ENCODE measurements at regions not wholly inside any gene's neighbourhood (a gene's known extent, or its start where the extent isn't known, plus 50 kb on each side); places are given as distances from the start of the nearest gene placed in this dataset.

DNA sequence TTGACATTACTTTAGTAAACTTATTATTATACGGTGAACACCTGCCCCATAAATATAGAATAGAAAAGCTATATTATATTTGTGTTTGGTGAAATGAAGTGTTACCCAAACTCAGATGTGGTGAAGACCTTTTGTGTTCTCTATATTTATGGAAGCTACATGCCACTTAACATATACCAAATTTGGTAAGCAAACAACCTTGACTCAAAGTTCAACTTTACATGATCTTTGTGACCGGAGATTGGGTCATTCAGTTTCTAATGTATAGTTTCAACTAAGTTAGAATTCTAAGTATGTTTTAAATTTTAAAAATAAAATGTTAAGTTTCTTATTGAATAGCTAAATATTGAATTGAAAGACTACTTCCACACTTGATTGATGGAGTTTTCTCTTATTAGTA lies 288.6 kb upstream of the SEMA3D start:
- intact Hi-C loops (cut with micrococcal nuclease): no loop called here
- no peak overlapping the region for H3K27ac Mint-ChIP-seq
- H3K4me3 Mint-ChIP-seq: no peak overlapping the region
- no peak for DNase-seq (ENCODE audit: low spot score)
- H3K27me3 Mint-ChIP-seq (ENCODE audit: insufficient read depth): no peaks in the 10 kb centered on the region
- H3K36me3 Mint-ChIP-seq (ENCODE audit: low read depth): no peaks in the 10 kb centered on the region
- no peaks in the 10 kb centered on the region for H3K9me3 Mint-ChIP-seq
- H3K4me1 Mint-ChIP-seq (ENCODE audit: low read depth): peaks cover 20% of the 10 kb centered on the region

GRCh38 chr7:85475071-85475470 lies 288.2 kb upstream of the SEMA3D start:
- no peaks in the 10 kb centered on the region for H3K9me3 Mint-ChIP-seq

GRCh38 chr7:85474234-85474633 lies 287.4 kb upstream of the SEMA3D start:
- no peak overlapping the region for H3K27ac Mint-ChIP-seq
- H3K4me1 Mint-ChIP-seq (ENCODE audit: low read depth): peaks cover 24% of the 10 kb centered on the region
- DNase-seq (ENCODE audit: low spot score): no peak
- intact Hi-C loops (cut with micrococcal nuclease): loop anchor here (5.0 kb wide), 2 partner anchors 312 to 432 kb away; no protein-coding TSS in a partner anchor
- H3K4me3 Mint-ChIP-seq: no peak overlapping the region
- H3K27me3 Mint-ChIP-seq (ENCODE audit: insufficient read depth): no peaks in the 10 kb centered on the region
- H3K36me3 Mint-ChIP-seq (ENCODE audit: low read depth): no peaks in the 10 kb centered on the region
- no peaks in the 10 kb centered on the region for H3K9me3 Mint-ChIP-seq

More at GRCh38 chr7:85475071-85475470, 288.2 kb upstream of the SEMA3D start:
- DNase-seq (ENCODE audit: low spot score): no peak
- no peaks in the 10 kb centered on the region for H3K36me3 Mint-ChIP-seq (ENCODE audit: low read depth)
- no peaks in the 10 kb centered on the region for H3K27me3 Mint-ChIP-seq (ENCODE audit: insufficient read depth)
- H3K4me1 Mint-ChIP-seq (ENCODE audit: low read depth): peaks cover 24% of the 10 kb centered on the region
- intact Hi-C loops (cut with micrococcal nuclease): no loop called here
- no peak overlapping the region for H3K27ac Mint-ChIP-seq
- H3K4me3 Mint-ChIP-seq: no peak overlapping the region

DNA sequence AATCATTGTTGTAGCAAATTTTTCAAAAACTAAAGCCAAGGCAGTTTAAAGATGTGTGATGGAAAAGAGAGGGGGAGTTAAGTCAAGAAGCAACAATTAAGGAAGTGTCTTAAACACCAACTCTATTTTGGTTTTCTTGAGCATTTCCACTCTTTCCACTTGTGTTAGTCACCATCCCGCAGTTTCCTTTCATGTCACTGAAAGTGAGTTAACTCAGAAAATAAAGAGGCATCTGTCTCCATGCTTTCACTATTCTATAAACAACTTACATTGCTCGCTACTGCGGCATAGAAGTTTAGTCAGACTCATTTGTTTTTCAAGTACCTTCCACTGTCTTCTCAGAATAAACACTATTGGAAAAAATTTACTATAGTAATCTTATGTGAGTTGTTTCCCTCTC lies 284.9 kb upstream of the SEMA3D start:
- H3K36me3 Mint-ChIP-seq (ENCODE audit: low read depth): no peaks in the 10 kb centered on the region
- no peaks in the 10 kb centered on the region for H3K27me3 Mint-ChIP-seq (ENCODE audit: insufficient read depth)
- H3K4me3 Mint-ChIP-seq: peak overlapping the region; percentile 26
- intact Hi-C loops (cut with micrococcal nuclease): loop anchor here (5.0 kb wide), 2 partner anchors 309 to 429 kb away; no protein-coding TSS in a partner anchor
- H3K9me3 Mint-ChIP-seq: no peaks in the 10 kb centered on the region
- no peak for DNase-seq (ENCODE audit: low spot score)
- H3K4me1 Mint-ChIP-seq (ENCODE audit: low read depth): peaks cover 24% of the 10 kb centered on the region
- peak overlapping the region; percentile 72 for H3K27ac Mint-ChIP-seq

GRCh38 chr7:85471307-85471706 lies 284.5 kb upstream of the SEMA3D start:
- intact Hi-C loops (cut with micrococcal nuclease): loop anchor here (5.0 kb wide), 2 partner anchors 309 to 429 kb away; no protein-coding TSS in a partner anchor
- H3K27me3 Mint-ChIP-seq (ENCODE audit: insufficient read depth): no peaks in the 10 kb centered on the region
- H3K36me3 Mint-ChIP-seq (ENCODE audit: low read depth): no peaks in the 10 kb centered on the region
- no peak for DNase-seq (ENCODE audit: low spot score)
- peaks cover 24% of the 10 kb centered on the region for H3K4me1 Mint-ChIP-seq (ENCODE audit: low read depth)
- H3K27ac Mint-ChIP-seq: peak overlapping the region; percentile 70
- H3K4me3 Mint-ChIP-seq: no peak overlapping the region
- no peaks in the 10 kb centered on the region for H3K9me3 Mint-ChIP-seq

DNA sequence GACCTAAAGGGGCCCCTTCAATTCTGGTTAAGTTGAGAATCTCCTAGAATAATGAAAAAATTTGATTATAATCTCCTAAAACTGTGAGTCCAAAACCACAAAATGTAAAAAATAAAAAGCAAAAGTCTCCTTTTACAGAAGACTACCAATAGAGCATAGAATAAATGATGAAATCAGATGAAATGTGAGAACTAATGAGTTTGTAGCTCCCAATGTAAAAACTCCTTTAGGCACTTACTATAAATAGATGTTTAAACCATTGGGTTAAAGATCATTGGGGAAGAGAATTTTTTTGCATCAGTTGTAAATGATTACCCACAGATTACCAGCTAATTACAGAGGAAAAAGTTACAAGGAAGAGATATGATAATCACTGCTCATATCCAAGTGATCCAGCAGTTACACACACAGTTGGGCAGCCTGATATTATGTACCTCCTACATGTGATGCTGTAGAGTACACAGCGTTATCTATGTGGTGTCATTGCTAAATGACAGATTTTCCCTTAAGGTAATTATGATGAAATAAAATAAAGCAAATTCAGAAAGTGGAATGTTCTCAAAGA lies 282.7 kb upstream of the SEMA3D start:
- H3K27me3 Mint-ChIP-seq (ENCODE audit: insufficient read depth): no peaks in the 10 kb centered on the region
- no peaks in the 10 kb centered on the region for H3K9me3 Mint-ChIP-seq
- DNase-seq (ENCODE audit: low spot score): no peak
- H3K4me3 Mint-ChIP-seq: no peak overlapping the region
- H3K36me3 Mint-ChIP-seq (ENCODE audit: low read depth): no peaks in the 10 kb centered on the region
- no peak overlapping the region for H3K27ac Mint-ChIP-seq
- intact Hi-C loops (cut with micrococcal nuclease): loop anchor here (5.0 kb wide), 2 partner anchors 307 to 427 kb away; no protein-coding TSS in a partner anchor
- peaks cover 24% of the 10 kb centered on the region for H3K4me1 Mint-ChIP-seq (ENCODE audit: low read depth)

GRCh38 chr7:85464042-85464651 lies 277.3 kb upstream of the SEMA3D start:
- Mint-ChIP-seq H3K9me3 (no peaks in the 10 kb centered on the region), H3K4me1 (ENCODE audit: low read depth) (no peaks in the 10 kb centered on the region), H3K27me3 (ENCODE audit: insufficient read depth) (no peaks in the 10 kb centered on the region), H3K27ac (no peak overlapping the region), H3K4me3 (no peak overlapping the region), H3K36me3 (ENCODE audit: low read depth) (no peaks in the 10 kb centered on the region)
- intact Hi-C loops (cut with micrococcal nuclease): no loop called here
- DNase-seq (ENCODE audit: low spot score): no peak

DNA sequence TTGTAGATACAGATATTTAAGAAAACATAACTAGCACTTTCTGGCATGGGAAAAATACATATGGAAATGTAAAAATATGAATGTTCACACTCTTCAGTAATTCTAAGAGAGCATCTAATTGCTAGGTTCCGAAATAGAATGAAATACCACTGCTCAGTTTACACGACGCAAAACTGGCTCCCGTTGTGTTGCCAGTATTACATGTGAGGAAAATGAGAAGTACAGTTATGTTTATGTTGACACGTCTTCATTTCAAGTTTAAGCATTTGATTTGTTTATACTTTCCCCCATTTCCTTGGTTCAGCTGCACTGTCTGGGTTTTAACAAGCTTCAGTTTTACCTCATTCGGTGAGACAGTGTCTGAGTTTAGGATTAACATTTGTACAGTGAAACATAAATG lies 275.8 kb upstream of the SEMA3D start:
- Mint-ChIP-seq H3K4me1 (ENCODE audit: low read depth) (no peaks in the 10 kb centered on the region), H3K9me3 (no peaks in the 10 kb centered on the region), H3K27ac (no peak overlapping the region), H3K27me3 (ENCODE audit: insufficient read depth) (no peaks in the 10 kb centered on the region), H3K36me3 (ENCODE audit: low read depth) (no peaks in the 10 kb centered on the region), H3K4me3 (no peak overlapping the region)
- intact Hi-C loops (cut with micrococcal nuclease): no loop called here
- DNase-seq (ENCODE audit: low spot score): no peak

DNA sequence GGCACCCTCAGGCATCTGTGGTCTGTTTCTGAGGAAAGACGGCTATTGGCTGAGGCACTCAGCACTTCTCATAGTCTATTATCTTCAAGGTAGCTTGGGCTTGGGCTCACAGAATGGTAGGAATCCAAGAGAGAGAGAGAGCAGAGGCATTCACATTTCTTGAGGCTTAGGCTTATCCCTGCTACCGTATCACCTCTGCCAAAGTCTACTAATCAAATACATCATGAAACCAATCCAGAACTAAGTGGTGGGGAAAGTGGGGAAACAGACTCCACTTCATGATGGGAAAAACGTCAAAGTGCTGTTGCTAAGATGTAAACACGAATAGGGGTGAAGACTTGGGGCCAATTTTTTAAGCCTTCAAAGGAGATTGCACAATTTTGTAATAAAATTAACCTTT lies 271.1 kb upstream of the SEMA3D start:
- Mint-ChIP-seq H3K9me3 (no peaks in the 10 kb centered on the region), H3K27me3 (ENCODE audit: insufficient read depth) (no peaks in the 10 kb centered on the region), H3K4me3 (no peak overlapping the region), H3K27ac (no peak overlapping the region), H3K4me1 (ENCODE audit: low read depth) (no peaks in the 10 kb centered on the region), H3K36me3 (ENCODE audit: low read depth) (no peaks in the 10 kb centered on the region)
- DNase-seq (ENCODE audit: low spot score): no peak
- intact Hi-C loops (cut with micrococcal nuclease): no loop called here

DNA sequence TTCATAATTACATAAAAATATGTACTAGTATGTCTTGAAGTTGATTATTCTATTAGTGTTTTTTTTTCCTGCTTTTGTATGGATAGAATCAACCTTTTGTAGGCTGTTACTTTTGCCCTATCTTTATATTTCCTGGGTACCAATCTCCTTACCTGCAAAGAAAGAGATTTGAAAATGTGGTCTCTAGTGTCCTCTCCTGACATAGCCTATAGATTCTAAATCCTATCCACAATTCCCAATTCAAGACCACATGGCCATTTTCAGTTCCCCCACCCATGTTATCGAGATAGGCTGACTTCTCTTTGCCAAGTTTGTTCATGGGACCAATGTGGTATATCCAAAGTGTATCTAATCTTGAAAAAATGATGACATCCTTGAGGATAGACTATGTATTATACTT lies 269.4 kb upstream of the SEMA3D start:
- Mint-ChIP-seq H3K4me1 (ENCODE audit: low read depth) (no peaks in the 10 kb centered on the region), H3K27me3 (ENCODE audit: insufficient read depth) (no peaks in the 10 kb centered on the region), H3K36me3 (ENCODE audit: low read depth) (no peaks in the 10 kb centered on the region), H3K4me3 (no peak overlapping the region), H3K9me3 (no peaks in the 10 kb centered on the region), H3K27ac (no peak overlapping the region)
- DNase-seq (ENCODE audit: low spot score): no peak
- intact Hi-C loops (cut with micrococcal nuclease): no loop called here

DNA sequence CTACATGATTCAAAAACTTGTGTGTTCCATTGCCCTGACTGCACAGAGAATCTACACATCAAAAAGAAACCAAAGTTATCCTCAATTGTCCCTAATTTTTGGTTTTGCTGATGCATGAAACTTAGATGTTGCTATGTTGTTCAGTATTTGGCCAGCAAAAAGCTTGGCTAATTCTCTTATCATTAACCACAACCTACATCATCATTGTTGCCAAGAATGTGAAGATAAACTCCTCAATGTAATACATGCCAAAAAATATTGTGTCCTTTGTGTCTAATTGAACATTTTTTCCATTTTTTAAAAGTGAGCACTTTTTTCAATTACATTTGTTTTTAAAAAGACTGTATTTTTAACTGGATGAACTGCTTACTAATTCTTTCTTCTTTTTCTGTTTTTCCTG lies 268.0 kb upstream of the SEMA3D start:
- H3K27ac Mint-ChIP-seq: no peak overlapping the region
- no peaks in the 10 kb centered on the region for H3K27me3 Mint-ChIP-seq (ENCODE audit: insufficient read depth)
- intact Hi-C loops (cut with micrococcal nuclease): no loop called here
- no peak for DNase-seq (ENCODE audit: low spot score)
- no peaks in the 10 kb centered on the region for H3K36me3 Mint-ChIP-seq (ENCODE audit: low read depth)
- no peaks in the 10 kb centered on the region for H3K9me3 Mint-ChIP-seq
- no peaks in the 10 kb centered on the region for H3K4me1 Mint-ChIP-seq (ENCODE audit: low read depth)
- H3K4me3 Mint-ChIP-seq: no peak overlapping the region

GRCh38 chr7:85452674-85453073 lies 265.8 kb upstream of the SEMA3D start:
- H3K27ac Mint-ChIP-seq: no peak overlapping the region
- DNase-seq (ENCODE audit: low spot score): no peak
- no peaks in the 10 kb centered on the region for H3K27me3 Mint-ChIP-seq (ENCODE audit: insufficient read depth)
- no peaks in the 10 kb centered on the region for H3K9me3 Mint-ChIP-seq
- intact Hi-C loops (cut with micrococcal nuclease): no loop called here
- H3K4me3 Mint-ChIP-seq: no peak overlapping the region
- H3K36me3 Mint-ChIP-seq (ENCODE audit: low read depth): no peaks in the 10 kb centered on the region
- H3K4me1 Mint-ChIP-seq (ENCODE audit: low read depth): no peaks in the 10 kb centered on the region

DNA sequence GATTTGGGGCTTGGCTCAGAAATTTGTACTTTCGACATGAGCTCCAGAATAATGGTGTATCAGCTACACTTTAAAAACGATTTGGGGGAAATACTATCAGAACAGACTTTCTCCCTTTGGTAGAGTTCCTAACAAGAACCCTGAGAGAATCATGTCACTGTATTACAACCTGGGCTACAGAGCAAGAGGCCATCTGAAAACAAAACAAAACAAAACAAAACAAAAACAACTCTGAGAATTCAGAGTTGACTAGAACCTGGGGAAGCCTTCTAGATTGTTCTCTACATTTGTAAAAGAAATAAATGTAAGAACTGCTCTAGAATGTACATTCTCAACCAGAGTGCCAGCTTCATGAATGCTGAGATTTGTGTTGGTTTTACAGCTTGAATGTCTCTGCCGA lies 262.6 kb upstream of the SEMA3D start:
- Mint-ChIP-seq H3K27me3 (ENCODE audit: insufficient read depth) (no peaks in the 10 kb centered on the region), H3K4me3 (no peak overlapping the region), H3K4me1 (ENCODE audit: low read depth) (no peaks in the 10 kb centered on the region), H3K9me3 (no peaks in the 10 kb centered on the region), H3K27ac (no peak overlapping the region), H3K36me3 (ENCODE audit: low read depth) (no peaks in the 10 kb centered on the region)
- DNase-seq (ENCODE audit: low spot score): no peak
- intact Hi-C loops (cut with micrococcal nuclease): no loop called here

DNA sequence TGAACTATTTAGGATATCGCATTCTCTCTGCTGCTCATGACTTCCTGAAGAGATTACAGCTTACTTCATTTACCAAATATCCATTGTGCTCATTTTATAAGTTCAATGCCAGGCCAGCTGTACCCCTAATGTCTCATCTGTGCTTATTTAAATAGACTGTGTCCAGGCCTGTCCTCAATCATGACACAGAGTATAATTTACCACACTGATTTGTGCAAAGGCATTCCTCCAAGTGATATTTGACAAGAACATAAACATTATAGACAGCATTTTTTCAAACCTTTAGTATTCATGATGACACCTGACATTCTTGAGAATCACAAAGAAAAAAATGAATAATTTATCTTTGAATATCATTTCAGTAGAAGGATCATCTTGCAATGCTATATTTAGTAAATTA lies 260.1 kb upstream of the SEMA3D start:
- no peaks in the 10 kb centered on the region for H3K9me3 Mint-ChIP-seq
- DNase-seq (ENCODE audit: low spot score): no peak
- no peaks in the 10 kb centered on the region for H3K36me3 Mint-ChIP-seq (ENCODE audit: low read depth)
- no peaks in the 10 kb centered on the region for H3K27me3 Mint-ChIP-seq (ENCODE audit: insufficient read depth)
- no peaks in the 10 kb centered on the region for H3K4me1 Mint-ChIP-seq (ENCODE audit: low read depth)
- H3K4me3 Mint-ChIP-seq: no peak overlapping the region
- no peak overlapping the region for H3K27ac Mint-ChIP-seq
- intact Hi-C loops (cut with micrococcal nuclease): no loop called here
